HG03521 (cell line): ENCODE measurements at regions not wholly inside any gene's neighbourhood (a gene's known extent, or its start where the extent isn't known, plus 50 kb on each side); places are given as distances from the start of the nearest gene placed in this dataset.
"Not testable (repeated sequence)": the region's sequence is repeated elsewhere in the genome, so short reads cannot be mapped to it uniquely, and the experiment has no call there.

Source experiments
- ATAC-seq: cut with Tn5 transposase; IDR thresholded peaks from one replicate; pipeline ENCODE4 v1.9.1; 2021; ENCODE audit warnings: mild to moderate bottlenecking, moderate library complexity; ENCODE audit not compliant: unreplicated experiment

GRCh38 chr2:16182841-16183240 lies 242.5 kb downstream of the MYCN start:
- no peak for ATAC-seq

GRCh38 chr2:16182311-16182815 lies 242.0 kb downstream of the MYCN start:
- ATAC-seq = not testable (repeated sequence)

- no peak for ATAC-seq
Measured at GRCh38 chr2:16181741-16182090, 241.4 kb downstream of the MYCN start.

GRCh38 chr2:16181062-16181740 lies 240.9 kb downstream of the MYCN start:
- no peak for ATAC-seq

GRCh38 chr2:16180631-16181030 lies 240.3 kb downstream of the MYCN start:
- ATAC-seq = no peak

- no peak for ATAC-seq
Measured at GRCh38 chr2:16179701-16180416, 239.5 kb downstream of the MYCN start.

GRCh38 chr2:16178551-16179130 lies 238.3 kb downstream of the MYCN start:
- no peak for ATAC-seq

- no peak for ATAC-seq
Measured at GRCh38 chr2:16177671-16178180, 237.4 kb downstream of the MYCN start.

- no peak for ATAC-seq
Measured at GRCh38 chr2:16176971-16177480, 236.7 kb downstream of the MYCN start.

GRCh38 chr2:16175247-16175825 lies 235.0 kb downstream of the MYCN start:
- no peak for ATAC-seq

GRCh38 chr2:16174693-16175045 lies 234.3 kb downstream of the MYCN start:
- ATAC-seq = no peak

GRCh38 chr2:16173893-16174692 lies 233.7 kb downstream of the MYCN start:
- ATAC-seq = no peak

- no peak for ATAC-seq
Measured at GRCh38 chr2:16172324-16173175, 232.2 kb downstream of the MYCN start.

- no peak for ATAC-seq
Measured at GRCh38 chr2:16171425-16171920, 231.1 kb downstream of the MYCN start.

GRCh38 chr2:16170675-16171424 lies 230.5 kb downstream of the MYCN start:
- ATAC-seq = no peak

GRCh38 chr2:16169381-16169960 lies 229.1 kb downstream of the MYCN start:
- ATAC-seq = no peak

- no peak for ATAC-seq
Measured at GRCh38 chr2:16168506-16169264, 228.3 kb downstream of the MYCN start.
